ENCODE measurements at regions not wholly inside any gene's neighbourhood (a gene's known extent, or its start where the extent isn't known, plus 50 kb on each side); places are given as distances from the start of the nearest gene placed in this dataset.
"Not testable (repeated sequence)": the region's sequence is repeated elsewhere in the genome, so short reads cannot be mapped to it uniquely, and the experiment has no call there.

- H3K4me3 ChIP-seq (ENCODE audit: insufficient read depth, low read depth, low read length); H3K36me3 ChIP-seq (ENCODE audit: control insufficient read depth, insufficient read depth, low read length); H3K9me3 ChIP-seq (ENCODE audit: control insufficient read depth, low read length); H3K27ac ChIP-seq (ENCODE audit: insufficient read depth, low read depth, low read length, poor library complexity, severe bottlenecking); H3K27me3 ChIP-seq (ENCODE audit: control insufficient read depth, insufficient read depth, low read length, poor library complexity, severe bottlenecking); H3K4me1 ChIP-seq (ENCODE audit: control insufficient read depth, insufficient read depth, low read length): not testable (repeated sequence)
- 84 to 87% methylated on average over 11 of the region's 11 CpGs for WGBS, 2 experiments
Measured at GRCh38 chr6:103801901-103802479, 1057.7 kb downstream of the HACE1 start.

- H3K36me3 ChIP-seq (ENCODE audit: control insufficient read depth, insufficient read depth, low read length), result no peaks in the 10 kb centered on the region
- no peaks in the 10 kb centered on the region for H3K4me1 ChIP-seq (ENCODE audit: control insufficient read depth, insufficient read depth, low read length)
- no peaks in the 10 kb centered on the region for H3K9me3 ChIP-seq (ENCODE audit: control insufficient read depth, low read length)
- 90% methylated on average over 4 to 5 of the region's 5 CpGs for WGBS, 2 experiments
- H3K4me3 ChIP-seq (ENCODE audit: insufficient read depth, low read depth, low read length), result no peak overlapping the region
- H3K27me3 ChIP-seq (ENCODE audit: control insufficient read depth, insufficient read depth, low read length, poor library complexity, severe bottlenecking), result no peaks in the 10 kb centered on the region
- no peak overlapping the region for H3K27ac ChIP-seq (ENCODE audit: insufficient read depth, low read depth, low read length, poor library complexity, severe bottlenecking)
Measured at GRCh38 chr6:103799971-103800670, 1059.6 kb downstream of the HACE1 start.

GRCh38 chr6:103798166-103798565 is 1061.6 kb downstream of the HACE1 start:
- no peaks in the 10 kb centered on the region for H3K9me3 ChIP-seq (ENCODE audit: control insufficient read depth, low read length)
- WGBS, 2 experiments, result 87 to 100% methylated on average over 1 to 2 of the region's 2 CpGs
- H3K4me1 ChIP-seq (ENCODE audit: control insufficient read depth, insufficient read depth, low read length), result no peaks in the 10 kb centered on the region
- no peak overlapping the region for H3K27ac ChIP-seq (ENCODE audit: insufficient read depth, low read depth, low read length, poor library complexity, severe bottlenecking)
- H3K27me3 ChIP-seq (ENCODE audit: control insufficient read depth, insufficient read depth, low read length, poor library complexity, severe bottlenecking), result no peaks in the 10 kb centered on the region
- no peaks in the 10 kb centered on the region for H3K36me3 ChIP-seq (ENCODE audit: control insufficient read depth, insufficient read depth, low read length)
- H3K4me3 ChIP-seq (ENCODE audit: insufficient read depth, low read depth, low read length), result no peak overlapping the region

- H3K27ac ChIP-seq (ENCODE audit: insufficient read depth, low read depth, low read length, poor library complexity, severe bottlenecking), result no peak overlapping the region
- no peaks in the 10 kb centered on the region for H3K27me3 ChIP-seq (ENCODE audit: control insufficient read depth, insufficient read depth, low read length, poor library complexity, severe bottlenecking)
- H3K4me3 ChIP-seq (ENCODE audit: insufficient read depth, low read depth, low read length), result no peak overlapping the region
- no peaks in the 10 kb centered on the region for H3K36me3 ChIP-seq (ENCODE audit: control insufficient read depth, insufficient read depth, low read length)
- no peaks in the 10 kb centered on the region for H3K4me1 ChIP-seq (ENCODE audit: control insufficient read depth, insufficient read depth, low read length)
- no peaks in the 10 kb centered on the region for H3K9me3 ChIP-seq (ENCODE audit: control insufficient read depth, low read length)
- no CpG with 5 or more reads among the region's 1 CpG for WGBS, 2 experiments
Measured at GRCh38 chr6:103797738-103798137, 1062.0 kb downstream of the HACE1 start.

- Histone ChIP-seq H3K4me3 (ENCODE audit: insufficient read depth, low read depth, low read length) (no peak overlapping the region), H3K4me1 (ENCODE audit: control insufficient read depth, insufficient read depth, low read length) (no peaks in the 10 kb centered on the region), H3K9me3 (ENCODE audit: control insufficient read depth, low read length) (no peaks in the 10 kb centered on the region), H3K36me3 (ENCODE audit: control insufficient read depth, insufficient read depth, low read length) (no peaks in the 10 kb centered on the region), H3K27me3 (ENCODE audit: control insufficient read depth, insufficient read depth, low read length, poor library complexity, severe bottlenecking) (no peaks in the 10 kb centered on the region), H3K27ac (ENCODE audit: insufficient read depth, low read depth, low read length, poor library complexity, severe bottlenecking) (no peak overlapping the region)
- 80 to 100% methylated on average over 1 of the region's 2 CpGs for WGBS, 2 experiments
Measured at GRCh38 chr6:103791458-103791857, 1068.3 kb downstream of the HACE1 start.

- no peaks in the 10 kb centered on the region for H3K36me3 ChIP-seq (ENCODE audit: control insufficient read depth, insufficient read depth, low read length)
- 59 to 60% methylated on average over 2 of the region's 2 CpGs for WGBS, 2 experiments
- H3K4me3 ChIP-seq (ENCODE audit: insufficient read depth, low read depth, low read length), result no peak overlapping the region
- H3K27me3 ChIP-seq (ENCODE audit: control insufficient read depth, insufficient read depth, low read length, poor library complexity, severe bottlenecking), result no peaks in the 10 kb centered on the region
- H3K27ac ChIP-seq (ENCODE audit: insufficient read depth, low read depth, low read length, poor library complexity, severe bottlenecking), result no peak overlapping the region
- no peaks in the 10 kb centered on the region for H3K4me1 ChIP-seq (ENCODE audit: control insufficient read depth, insufficient read depth, low read length)
- no peaks in the 10 kb centered on the region for H3K9me3 ChIP-seq (ENCODE audit: control insufficient read depth, low read length)
Measured at GRCh38 chr6:103784117-103784516, 1075.6 kb downstream of the HACE1 start.

- 85 to 88% methylated on average over 4 of the region's 4 CpGs for WGBS, 2 experiments
- Histone ChIP-seq H3K36me3 (ENCODE audit: control insufficient read depth, insufficient read depth, low read length) (no peaks in the 10 kb centered on the region), H3K9me3 (ENCODE audit: control insufficient read depth, low read length) (no peaks in the 10 kb centered on the region), H3K4me1 (ENCODE audit: control insufficient read depth, insufficient read depth, low read length) (no peaks in the 10 kb centered on the region), H3K27ac (ENCODE audit: insufficient read depth, low read depth, low read length, poor library complexity, severe bottlenecking) (no peak overlapping the region), H3K4me3 (ENCODE audit: insufficient read depth, low read depth, low read length) (no peak overlapping the region), H3K27me3 (ENCODE audit: control insufficient read depth, insufficient read depth, low read length, poor library complexity, severe bottlenecking) (no peaks in the 10 kb centered on the region)
Measured at GRCh38 chr6:103783329-103783728, 1076.4 kb downstream of the HACE1 start.

GRCh38 chr6:103769431-103769830 is 1090.3 kb downstream of the HACE1 start:
- Histone ChIP-seq H3K27ac (ENCODE audit: insufficient read depth, low read depth, low read length, poor library complexity, severe bottlenecking) (no peak overlapping the region), H3K36me3 (ENCODE audit: control insufficient read depth, insufficient read depth, low read length) (no peaks in the 10 kb centered on the region), H3K4me3 (ENCODE audit: insufficient read depth, low read depth, low read length) (no peak overlapping the region), H3K9me3 (ENCODE audit: control insufficient read depth, low read length) (no peaks in the 10 kb centered on the region), H3K27me3 (ENCODE audit: control insufficient read depth, insufficient read depth, low read length, poor library complexity, severe bottlenecking) (no peaks in the 10 kb centered on the region), H3K4me1 (ENCODE audit: control insufficient read depth, insufficient read depth, low read length) (no peaks in the 10 kb centered on the region)
- WGBS, 2 experiments, result 86 to 94% methylated on average over 1 of the region's 1 CpG

- no peaks in the 10 kb centered on the region for H3K27me3 ChIP-seq (ENCODE audit: control insufficient read depth, insufficient read depth, low read length, poor library complexity, severe bottlenecking)
- H3K4me1 ChIP-seq (ENCODE audit: control insufficient read depth, insufficient read depth, low read length), result no peaks in the 10 kb centered on the region
- H3K9me3 ChIP-seq (ENCODE audit: control insufficient read depth, low read length), result no peaks in the 10 kb centered on the region
- H3K4me3 ChIP-seq (ENCODE audit: insufficient read depth, low read depth, low read length), result no peak overlapping the region
- H3K27ac ChIP-seq (ENCODE audit: insufficient read depth, low read depth, low read length, poor library complexity, severe bottlenecking), result no peak overlapping the region
- no peaks in the 10 kb centered on the region for H3K36me3 ChIP-seq (ENCODE audit: control insufficient read depth, insufficient read depth, low read length)
- WGBS, 2 experiments, result 70 to 75% methylated on average over 7 of the region's 7 CpGs
Measured at GRCh38 chr6:103750603-103751002, 1109.1 kb downstream of the HACE1 start.

- WGBS, 2 experiments, result 93 to 97% methylated on average over 6 of the region's 6 CpGs
- H3K27ac ChIP-seq (ENCODE audit: insufficient read depth, low read depth, low read length, poor library complexity, severe bottlenecking), result no peak overlapping the region
- H3K27me3 ChIP-seq (ENCODE audit: control insufficient read depth, insufficient read depth, low read length, poor library complexity, severe bottlenecking), result no peaks in the 10 kb centered on the region
- H3K4me3 ChIP-seq (ENCODE audit: insufficient read depth, low read depth, low read length), result no peak overlapping the region
- H3K9me3 ChIP-seq (ENCODE audit: control insufficient read depth, low read length), result no peaks in the 10 kb centered on the region
- H3K4me1 ChIP-seq (ENCODE audit: control insufficient read depth, insufficient read depth, low read length), result no peaks in the 10 kb centered on the region
- H3K36me3 ChIP-seq (ENCODE audit: control insufficient read depth, insufficient read depth, low read length), result no peaks in the 10 kb centered on the region
Measured at GRCh38 chr6:103734016-103734415, 1125.7 kb downstream of the HACE1 start.
